Vagina (tissue), 2 donors: ENCODE measurements at regions not wholly inside any gene's neighbourhood (a gene's known extent, or its start where the extent isn't known, plus 50 kb on each side); places are given as distances from the start of the nearest gene placed in this dataset. TPM values are rescaled to one million over a fixed set of nuclear protein-coding genes. Genes with fewer than 3 reads are reported as not detected.

ENCODE experiments used
- DNase-seq, 2 donors: peaks; one replicate each; pipeline ENCODE4 v3.0.0-alpha.2; 2017; ENCODE audit errors: extremely low spot score in 2 of 2
- H3K27ac ChIP-seq: fragments of 200-600 bp; sonication (generic); one replicate; pipeline ENCODE4 v1.5.1; 2019
- H3K27me3 ChIP-seq: fragments of 200-600 bp; sonication (generic); one replicate; pipeline ENCODE4 v1.5.1; 2019
- H3K36me3 ChIP-seq, 2 donors: fragments of 200-600 bp; sonication (generic); one replicate each; pipeline ENCODE4 v1.5.1; 2017 to 2019
- H3K4me1 ChIP-seq: fragments of 200-600 bp; sonication (generic); one replicate; pipeline ENCODE4 v1.5.1; 2019
- H3K4me3 ChIP-seq, 2 donors: fragments of 200-600 bp; sonication (generic); 1 replicate in 1 of 2; 2 replicates in 1 of 2; pipeline ENCODE4 v1.5.1; 2016 to 2019
- H3K9me3 ChIP-seq: fragments of 200-600 bp; sonication (generic); one replicate; pipeline ENCODE4 v1.5.1; 2019
- CTCF ChIP-seq, 3 experiments: fragments of 450-650 bp in 2 of 3; fragments of 200-600 bp in 1 of 3; sonication (generic) in 1 of 3; IDR thresholded peaks; one replicate each; pipeline ENCODE4 v1.5.1; 2017 to 2019; ENCODE audit warnings: antibody characterized with exemption in 3 of 3, mild to moderate bottlenecking in 2 of 3, moderate library complexity in 2 of 3
- POLR2A ChIP-seq, 2 donors: fragments of 450-650 bp; IDR thresholded peaks; one replicate each; pipeline ENCODE4 v1.6.1; 2017; ENCODE audit warnings: antibody characterized with exemption in 2 of 2, mild to moderate bottlenecking in 2 of 2, moderate library complexity in 2 of 2
- POLR2AphosphoS5 ChIP-seq, 2 donors: sonication (generic); formaldehyde crosslinking; IDR thresholded peaks; one replicate each; pipeline ENCODE4 v1.9.0; 2017; ENCODE audit warnings: antibody characterized with exemption in 2 of 2, mild to moderate bottlenecking in 2 of 2, low read depth in 1 of 2; ENCODE audit not compliant: insufficient read depth in 1 of 2
- intact Hi-C: fragments of 100-400 bp; cut with DNase I; formaldehyde crosslinking; loops from one replicate; pipeline ENCODE4 v1.15.1; 2023
- small RNA-seq: library from RNA; depleted of rRNA; stranded (forward); fragments of <200 nt; gene quantifications from one replicate; pipeline ENCODE3, GENCODE V24; 2016

- Histone ChIP-seq H3K27ac (no peak overlapping the region), H3K36me3 (no peaks in the 10 kb centered on the region)
- DNase-seq = no peak
Measured at GRCh38 chr11:15912825-15913224, 443.5 kb downstream of the SOX6 start.

GRCh38 chr11:15913261-15913660, 443.1 kb downstream of the SOX6 start:
- H3K4me3 ChIP-seq = no peak overlapping the region
- TF ChIP-seq POLR2AphosphoS5 (IDR thresholded peaks at IDR 0.05; ENCODE audit: insufficient read depth in 1 of 2, low read depth in 1 of 2) (no peak), POLR2A (IDR thresholded peaks at IDR 0.05) (no peak), CTCF (IDR thresholded peaks at IDR 0.05) (no peak)
- H3K9me3 ChIP-seq = no peaks in the 10 kb centered on the region
- H3K4me1 ChIP-seq = no peaks in the 10 kb centered on the region
- H3K27ac ChIP-seq = no peak overlapping the region
- H3K36me3 ChIP-seq = no peaks in the 10 kb centered on the region
- DNase-seq = no peak
- H3K27me3 ChIP-seq = no peaks in the 10 kb centered on the region
- intact Hi-C loops = no loop called here

More at GRCh38 chr11:15912825-15913224, 443.5 kb downstream of the SOX6 start:
- H3K9me3 ChIP-seq = no peaks in the 10 kb centered on the region
- no peak overlapping the region for H3K4me3 ChIP-seq
- H3K4me1 ChIP-seq = no peaks in the 10 kb centered on the region
- TF ChIP-seq POLR2AphosphoS5 (IDR thresholded peaks at IDR 0.05; ENCODE audit: insufficient read depth in 1 of 2, low read depth in 1 of 2) = no peak
- intact Hi-C loops = no loop called here
- H3K27me3 ChIP-seq = no peaks in the 10 kb centered on the region

Small RNA genes lying in the stretch of these regions (small RNA-seq; reads per million reads assigned to genes)
- gene RF00324 = not detected
